GM12878 (cell line): ENCODE measurements at regions not wholly inside any gene's neighbourhood (a gene's known extent, or its start where the extent isn't known, plus 50 kb on each side); places are given as distances from the start of the nearest gene placed in this dataset.
A peak's percentile ranks its signal among the peaks of the same experiment; 100 is the strongest.

Experiments
- ATAC-seq: fragments of 200-7000 bp; cut with Tn5 transposase; 3 replicates; pipeline ENCODE4 v1.9.1; 2020; ENCODE audit warnings: mild to moderate bottlenecking, moderate library complexity
- BruUV-seq: library from RNA; stranded (reverse); fragments of 400-500 nt; replicated peaks from 2 replicates; lab custom pipeline; 2021; lab: Mats Ljungman, UMichigan
- CTCF ChIA-PET: fragments of 300-600 bp; sonication (Branson Sonifier 250); formaldehyde crosslinking; extraction: SDS; loops from one replicate; lab custom pipeline; 2021; ENCODE audit warnings: inconsistent platforms; lab: Yijun Ruan, JAX
- POLR2A ChIA-PET: fragments of 350-600 bp; formaldehyde crosslinking; extraction: SDS; loops from one replicate; lab custom pipeline; 2021; ENCODE audit warnings: inconsistent platforms; lab: Charles Lee
- RAD21 ChIA-PET: fragments of 300-600 bp; sonication (Branson Sonifier 250); formaldehyde crosslinking; loops from one replicate; lab custom pipeline; 2023; ENCODE audit warnings: antibody characterized with exemption; ENCODE audit not compliant: unreplicated experiment; lab: Charles Lee
- SMC1A ChIA-PET: fragments of 300-600 bp; sonication (Branson Sonifier 250); formaldehyde crosslinking; loops from one replicate; lab custom pipeline; 2023; ENCODE audit not compliant: unreplicated experiment, uncharacterized antibody; lab: Charles Lee
- DNase-seq: peaks from one replicate; pipeline ENCODE4 v3.0.0-alpha.2; 2011; ENCODE audit warnings: low read depth, low spot score
- FAIRE-seq: peaks from 3 replicates; lab custom pipeline; 2011; peaks lifted over from hg19 to GRCh38; lab: Jason Lieb, UNC
- H2AFZ ChIP-seq: 2 replicates; pipeline ENCODE4 v1.6.0; 2011; ENCODE audit warnings: low read depth, low read length, control low read depth; ENCODE audit not compliant: control insufficient read depth
- H3K27ac ChIP-seq: 2 replicates; pipeline ENCODE4 v1.5.1; 2011; ENCODE audit warnings: control low read depth; ENCODE audit not compliant: control insufficient read depth, insufficient read depth
- H3K27me3 ChIP-seq, 2 experiments: replicated peaks in 1 of 2; 2 replicates each; pipeline versions ENCODE4 v1.6.0 to v1.6.1; 2011; ENCODE audit warnings: low read length in 1 of 2; ENCODE audit not compliant: control insufficient read depth in 2 of 2, insufficient read depth in 2 of 2
- H3K36me3 ChIP-seq, 2 experiments: 2 replicates each; pipeline ENCODE4 v1.5.1; 2011; ENCODE audit warnings: low read length in 1 of 2; ENCODE audit not compliant: control insufficient read depth in 2 of 2, insufficient read depth in 2 of 2
- H3K4me1 ChIP-seq: 2 replicates; pipeline ENCODE4 v1.6.1; 2011; ENCODE audit warnings: mild to moderate bottlenecking, low read length, moderate library complexity, mixed read lengths; ENCODE audit not compliant: control insufficient read depth, insufficient read depth
- H3K4me2 ChIP-seq: 2 replicates; pipeline ENCODE4 v1.6.0; 2011; ENCODE audit warnings: control low read depth; ENCODE audit not compliant: control insufficient read depth, insufficient read depth
- H3K4me3 ChIP-seq: fragments of 200-600 bp; sonication (generic); 2 replicates; pipeline ENCODE4 v1.5.1; 2016
- H3K79me2 ChIP-seq: 2 replicates; pipeline ENCODE4 v1.6.0; 2011; ENCODE audit warnings: low read length; ENCODE audit not compliant: control insufficient read depth, insufficient read depth
- H3K9ac ChIP-seq: 2 replicates; pipeline ENCODE4 v1.8.0; 2011; ENCODE audit warnings: low read length, control low read depth, mixed read lengths; ENCODE audit not compliant: control insufficient read depth, insufficient read depth
- H3K9me3 ChIP-seq: replicated peaks from 3 replicates; pipeline ENCODE4 v1.5.1; 2011; ENCODE audit warnings: mild to moderate bottlenecking, low read length; ENCODE audit not compliant: control insufficient read depth, insufficient read depth
- H4K20me1 ChIP-seq: 2 replicates; pipeline ENCODE4 v1.6.0; 2011; ENCODE audit not compliant: control insufficient read depth, insufficient read depth
- BCL11A ChIP-seq: IDR thresholded peaks from 2 replicates; pipeline ENCODE4 v1.6.1; 2011; ENCODE audit warnings: low read depth, low read length
- CBX5 ChIP-seq: sonication (generic); IDR thresholded peaks from 2 replicates; pipeline ENCODE4 v1.6.1; 2016; ENCODE audit warnings: low read depth, moderate library complexity, mild to moderate bottlenecking, inconsistent platforms
- CEBPB ChIP-seq, 2 experiments: fragments of 150-350 bp in 1 of 2; IDR thresholded peaks; 2 replicates each; pipeline ENCODE4 v1.6.1; 2012 to 2014; ENCODE audit warnings: low read depth in 2 of 2, low read length in 2 of 2, borderline replicate concordance in 1 of 2, inconsistent platforms in 1 of 2
- EZH2 ChIP-seq: IDR thresholded peaks from 2 replicates; pipeline ENCODE4 v1.6.1; 2012; ENCODE audit warnings: low read depth, mild to moderate bottlenecking, control low read depth, inconsistent platforms, low read length, borderline replicate concordance; ENCODE audit not compliant: control insufficient read depth
- GABPA ChIP-seq: IDR thresholded peaks from 2 replicates; pipeline ENCODE4 v1.6.1; 2014; ENCODE audit warnings: antibody characterized with exemption, low read depth, mild to moderate bottlenecking, inconsistent platforms
- HDAC6 ChIP-seq: fragments of 200-600 bp; sonication (generic); IDR thresholded peaks from one replicate; pipeline ENCODE4 v1.8.0; 2017; ENCODE audit warnings: antibody characterized with exemption; ENCODE audit not compliant: unreplicated experiment
- MEF2A ChIP-seq: IDR thresholded peaks from 2 replicates; pipeline ENCODE4 v1.6.1; 2011; ENCODE audit warnings: low read depth, mild to moderate bottlenecking, low read length, moderate library complexity; ENCODE audit not compliant: insufficient read depth
- PAX5 ChIP-seq: IDR thresholded peaks from 2 replicates; pipeline ENCODE4 v1.6.1; 2011; ENCODE audit warnings: low read depth, low read length, borderline replicate concordance
- SMAD5 ChIP-seq: IDR thresholded peaks from 2 replicates; pipeline ENCODE4 v1.6.1; 2016; ENCODE audit warnings: antibody characterized with exemption, low read depth
- ZNF622 ChIP-seq: fragments of 450-650 bp; IDR thresholded peaks from 2 replicates; pipeline ENCODE4 v1.6.1; 2017; ENCODE audit warnings: mild to moderate bottlenecking, inconsistent platforms
- ZSCAN29 ChIP-seq: fragments of 450-650 bp; IDR thresholded peaks from 2 replicates; pipeline ENCODE4 v1.6.1; 2017; ENCODE audit warnings: mild to moderate bottlenecking, moderate library complexity
- WGBS: methylation state at CpG from one replicate; pipeline ENCODE4 v1.1.6; 2016; ENCODE audit warnings: low lambda C conversion rate; ENCODE audit not compliant: insufficient replicate concordance, insufficient coverage; ENCODE audit errors: missing lambda C conversion rate; 5-methylcytosine and 5-hydroxymethylcytosine counted together
- in situ Hi-C: fragments of 300-500 bp; cut with MboI; formaldehyde crosslinking; loops from 9 replicates; pipeline ENCODE4 v1.14.3; 2018; ENCODE audit warnings: mixed read lengths
- intact Hi-C: fragments of 100-400 bp; cut with micrococcal nuclease; formaldehyde crosslinking; loops from one replicate; pipeline ENCODE4 v1.14.2; 2022; ENCODE audit not compliant: unreplicated experiment
- TF ChIP-seq, protein P1 (sequence below): IDR thresholded peaks from 2 replicates; pipeline ENCODE4 v1.6.1; 2012; ENCODE audit warnings: low read depth, low read length, improper control_type of control experiment
- TF ChIP-seq, protein P2 (sequence below): IDR thresholded peaks from 2 replicates; pipeline ENCODE4 v1.6.1; 2012; ENCODE audit warnings: improper control_type of control experiment, low read depth, low read length; ENCODE audit not compliant: insufficient replicate concordance
- TF ChIP-seq, protein P3 (sequence below): fragments of 150-350 bp; IDR thresholded peaks from 2 replicates; pipeline ENCODE4 v1.6.1; 2016; ENCODE audit warnings: low read depth, low read length

DNA sequence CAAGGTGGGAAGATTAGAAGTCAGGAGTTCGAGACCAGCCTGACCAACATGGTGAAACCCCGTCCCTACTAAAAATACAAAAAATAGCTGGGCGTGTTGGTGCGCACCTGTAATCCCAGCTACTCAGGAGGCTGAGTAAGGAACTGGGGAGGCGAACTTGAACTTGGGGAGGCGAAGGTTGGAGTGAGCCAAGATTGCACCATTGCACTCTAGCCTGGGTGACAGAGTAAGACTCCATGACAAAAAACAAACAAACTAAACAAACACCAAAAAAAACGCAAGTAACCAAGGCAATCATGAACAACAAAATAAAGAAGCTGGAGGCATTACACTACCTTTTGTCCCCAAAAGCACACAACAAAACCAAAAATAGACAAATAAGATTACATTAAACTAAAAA, 547.3 kb upstream of the GBE1 start (continued):
- TF ChIP-seq SMAD5 (no peak), MEF2A (no peak), CBX5 (no peak), HDAC6 (no peak), CEBPB (IDR thresholded peaks at IDR 0.05; ENCODE audit: borderline replicate concordance in 1 of 2, low read depth in 2 of 2, low read length in 2 of 2) (no peak)
- TF ChIP-seq, protein P1, sequence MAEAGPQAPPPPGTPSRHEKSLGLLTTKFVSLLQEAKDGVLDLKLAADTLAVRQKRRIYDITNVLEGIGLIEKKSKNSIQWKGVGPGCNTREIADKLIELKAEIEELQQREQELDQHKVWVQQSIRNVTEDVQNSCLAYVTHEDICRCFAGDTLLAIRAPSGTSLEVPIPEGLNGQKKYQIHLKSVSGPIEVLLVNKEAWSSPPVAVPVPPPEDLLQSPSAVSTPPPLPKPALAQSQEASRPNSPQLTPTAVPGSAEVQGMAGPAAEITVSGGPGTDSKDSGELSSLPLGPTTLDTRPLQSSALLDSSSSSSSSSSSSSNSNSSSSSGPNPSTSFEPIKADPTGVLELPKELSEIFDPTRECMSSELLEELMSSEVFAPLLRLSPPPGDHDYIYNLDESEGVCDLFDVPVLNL: no peak

DNA sequence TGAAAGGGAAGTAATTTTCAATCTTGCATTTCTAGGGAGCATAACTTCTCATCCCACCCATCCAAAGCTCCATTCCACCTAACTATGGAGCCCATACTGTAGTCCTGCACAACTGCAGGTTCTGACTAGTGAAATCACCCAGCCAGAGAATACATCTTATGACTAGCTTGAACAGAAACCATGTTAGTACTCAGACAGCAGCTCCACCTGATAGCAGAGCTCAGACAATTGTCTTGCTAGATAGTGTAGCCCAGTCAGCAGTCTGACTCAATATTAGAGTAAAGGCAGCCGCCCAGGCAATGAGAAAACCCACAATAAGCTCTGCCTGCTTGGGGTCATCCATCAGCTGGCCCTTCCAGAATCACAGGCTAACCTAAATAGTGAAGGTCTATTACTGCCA, 544.7 kb upstream of the GBE1 start:
- Histone ChIP-seq H3K4me1 (no peaks in the 10 kb centered on the region), H3K79me2 (no peaks in the 10 kb centered on the region), H3K27me3 (no peaks in the 10 kb centered on the region), H2AFZ (no peak overlapping the region), H3K27ac (no peak overlapping the region)
- 0% methylated on average over 1 of the region's 1 CpG for WGBS
- intact Hi-C loops (no loop called here), in situ Hi-C loops (no loop called here)
- POLR2A ChIA-PET: no interaction called here
- SMC1A ChIA-PET: no interaction called here
- CTCF ChIA-PET: interaction anchor here (2.8 kb wide), 1 partner anchor 11 kb away, joined by 10 read pairs; no protein-coding TSS in a partner anchor
- RAD21 ChIA-PET: no interaction called here
- TF ChIP-seq, protein P2, sequence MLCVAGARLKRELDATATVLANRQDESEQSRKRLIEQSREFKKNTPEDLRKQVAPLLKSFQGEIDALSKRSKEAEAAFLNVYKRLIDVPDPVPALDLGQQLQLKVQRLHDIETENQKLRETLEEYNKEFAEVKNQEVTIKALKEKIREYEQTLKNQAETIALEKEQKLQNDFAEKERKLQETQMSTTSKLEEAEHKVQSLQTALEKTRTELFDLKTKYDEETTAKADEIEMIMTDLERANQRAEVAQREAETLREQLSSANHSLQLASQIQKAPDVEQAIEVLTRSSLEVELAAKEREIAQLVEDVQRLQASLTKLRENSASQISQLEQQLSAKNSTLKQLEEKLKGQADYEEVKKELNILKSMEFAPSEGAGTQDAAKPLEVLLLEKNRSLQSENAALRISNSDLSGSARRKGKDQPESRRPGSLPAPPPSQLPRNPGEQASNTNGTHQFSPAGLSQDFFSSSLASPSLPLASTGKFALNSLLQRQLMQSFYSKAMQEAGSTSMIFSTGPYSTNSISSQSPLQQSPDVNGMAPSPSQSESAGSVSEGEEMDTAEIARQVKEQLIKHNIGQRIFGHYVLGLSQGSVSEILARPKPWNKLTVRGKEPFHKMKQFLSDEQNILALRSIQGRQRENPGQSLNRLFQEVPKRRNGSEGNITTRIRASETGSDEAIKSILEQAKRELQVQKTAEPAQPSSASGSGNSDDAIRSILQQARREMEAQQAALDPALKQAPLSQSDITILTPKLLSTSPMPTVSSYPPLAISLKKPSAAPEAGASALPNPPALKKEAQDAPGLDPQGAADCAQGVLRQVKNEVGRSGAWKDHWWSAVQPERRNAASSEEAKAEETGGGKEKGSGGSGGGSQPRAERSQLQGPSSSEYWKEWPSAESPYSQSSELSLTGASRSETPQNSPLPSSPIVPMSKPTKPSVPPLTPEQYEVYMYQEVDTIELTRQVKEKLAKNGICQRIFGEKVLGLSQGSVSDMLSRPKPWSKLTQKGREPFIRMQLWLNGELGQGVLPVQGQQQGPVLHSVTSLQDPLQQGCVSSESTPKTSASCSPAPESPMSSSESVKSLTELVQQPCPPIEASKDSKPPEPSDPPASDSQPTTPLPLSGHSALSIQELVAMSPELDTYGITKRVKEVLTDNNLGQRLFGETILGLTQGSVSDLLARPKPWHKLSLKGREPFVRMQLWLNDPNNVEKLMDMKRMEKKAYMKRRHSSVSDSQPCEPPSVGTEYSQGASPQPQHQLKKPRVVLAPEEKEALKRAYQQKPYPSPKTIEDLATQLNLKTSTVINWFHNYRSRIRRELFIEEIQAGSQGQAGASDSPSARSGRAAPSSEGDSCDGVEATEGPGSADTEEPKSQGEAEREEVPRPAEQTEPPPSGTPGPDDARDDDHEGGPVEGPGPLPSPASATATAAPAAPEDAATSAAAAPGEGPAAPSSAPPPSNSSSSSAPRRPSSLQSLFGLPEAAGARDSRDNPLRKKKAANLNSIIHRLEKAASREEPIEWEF: no peak
- TF ChIP-seq ZNF622 (no peak), GABPA (no peak), PAX5 (no peak), BCL11A (no peak), EZH2 (no peak), ZSCAN29 (no peak)
- TF ChIP-seq, protein P3, sequence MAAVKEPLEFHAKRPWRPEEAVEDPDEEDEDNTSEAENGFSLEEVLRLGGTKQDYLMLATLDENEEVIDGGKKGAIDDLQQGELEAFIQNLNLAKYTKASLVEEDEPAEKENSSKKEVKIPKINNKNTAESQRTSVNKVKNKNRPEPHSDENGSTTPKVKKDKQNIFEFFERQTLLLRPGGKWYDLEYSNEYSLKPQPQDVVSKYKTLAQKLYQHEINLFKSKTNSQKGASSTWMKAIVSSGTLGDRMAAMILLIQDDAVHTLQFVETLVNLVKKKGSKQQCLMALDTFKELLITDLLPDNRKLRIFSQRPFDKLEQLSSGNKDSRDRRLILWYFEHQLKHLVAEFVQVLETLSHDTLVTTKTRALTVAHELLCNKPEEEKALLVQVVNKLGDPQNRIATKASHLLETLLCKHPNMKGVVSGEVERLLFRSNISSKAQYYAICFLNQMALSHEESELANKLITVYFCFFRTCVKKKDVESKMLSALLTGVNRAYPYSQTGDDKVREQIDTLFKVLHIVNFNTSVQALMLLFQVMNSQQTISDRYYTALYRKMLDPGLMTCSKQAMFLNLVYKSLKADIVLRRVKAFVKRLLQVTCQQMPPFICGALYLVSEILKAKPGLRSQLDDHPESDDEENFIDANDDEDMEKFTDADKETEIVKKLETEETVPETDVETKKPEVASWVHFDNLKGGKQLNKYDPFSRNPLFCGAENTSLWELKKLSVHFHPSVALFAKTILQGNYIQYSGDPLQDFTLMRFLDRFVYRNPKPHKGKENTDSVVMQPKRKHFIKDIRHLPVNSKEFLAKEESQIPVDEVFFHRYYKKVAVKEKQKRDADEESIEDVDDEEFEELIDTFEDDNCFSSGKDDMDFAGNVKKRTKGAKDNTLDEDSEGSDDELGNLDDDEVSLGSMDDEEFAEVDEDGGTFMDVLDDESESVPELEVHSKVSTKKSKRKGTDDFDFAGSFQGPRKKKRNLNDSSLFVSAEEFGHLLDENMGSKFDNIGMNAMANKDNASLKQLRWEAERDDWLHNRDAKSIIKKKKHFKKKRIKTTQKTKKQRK: no peak
- TF ChIP-seq, all 136 proteins: peak for 0
- ATAC-seq (0 out of 3 replicates have a peak, but pooled peaks have one; percentile 15), FAIRE-seq (no peak), DNase-seq (no peak)
- H3K4me2 ChIP-seq: no peak overlapping the region
- H3K4me3 ChIP-seq: no peak overlapping the region
- H3K9me3 ChIP-seq: no peaks in the 10 kb centered on the region
- no peaks in the 10 kb centered on the region for H3K36me3 ChIP-seq
- H4K20me1 ChIP-seq: no peaks in the 10 kb centered on the region
- BruUV-seq: no TSS peak
- H3K9ac ChIP-seq: no peak overlapping the region
